ENCODE measurements at regions not wholly inside any gene's neighbourhood (a gene's known extent, or its start where the extent isn't known, plus 50 kb on each side); places are given as distances from the start of the nearest gene placed in this dataset.

DNA sequence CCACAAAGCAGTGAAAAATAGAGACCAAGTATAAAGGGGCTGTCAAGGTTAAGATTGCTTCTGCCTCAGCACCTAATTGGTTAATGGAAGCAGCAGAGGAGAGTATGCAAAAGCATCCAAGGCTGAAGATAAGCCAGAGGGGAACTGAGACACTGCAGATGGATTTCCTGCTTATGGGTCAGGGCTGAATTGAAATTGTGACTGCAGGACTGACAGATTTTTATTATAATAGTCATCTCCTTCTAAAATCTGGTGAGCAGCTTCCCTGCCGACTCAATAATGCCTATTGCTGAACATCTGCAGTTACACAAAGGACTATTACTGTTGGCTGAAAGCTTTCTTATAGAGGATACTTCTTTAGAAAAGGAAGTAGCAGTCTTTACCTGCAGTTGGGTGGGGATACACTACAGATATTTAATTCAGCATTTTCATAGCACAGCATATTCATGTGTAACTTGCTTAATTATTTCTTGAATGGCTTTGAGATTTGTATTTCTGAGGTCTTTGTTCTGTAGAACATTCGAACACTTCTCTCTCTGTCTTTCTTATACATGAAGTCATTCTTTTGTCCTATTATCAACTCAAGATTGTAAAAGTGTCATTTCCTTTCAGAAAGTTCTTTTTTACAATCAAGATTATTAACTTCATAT is 363.0 kb upstream of the RIOK2 start:
- TF ChIP-seq POLR2A (IDR thresholded peaks at IDR 0.05) = no peak
- TF ChIP-seq, protein P1, sequence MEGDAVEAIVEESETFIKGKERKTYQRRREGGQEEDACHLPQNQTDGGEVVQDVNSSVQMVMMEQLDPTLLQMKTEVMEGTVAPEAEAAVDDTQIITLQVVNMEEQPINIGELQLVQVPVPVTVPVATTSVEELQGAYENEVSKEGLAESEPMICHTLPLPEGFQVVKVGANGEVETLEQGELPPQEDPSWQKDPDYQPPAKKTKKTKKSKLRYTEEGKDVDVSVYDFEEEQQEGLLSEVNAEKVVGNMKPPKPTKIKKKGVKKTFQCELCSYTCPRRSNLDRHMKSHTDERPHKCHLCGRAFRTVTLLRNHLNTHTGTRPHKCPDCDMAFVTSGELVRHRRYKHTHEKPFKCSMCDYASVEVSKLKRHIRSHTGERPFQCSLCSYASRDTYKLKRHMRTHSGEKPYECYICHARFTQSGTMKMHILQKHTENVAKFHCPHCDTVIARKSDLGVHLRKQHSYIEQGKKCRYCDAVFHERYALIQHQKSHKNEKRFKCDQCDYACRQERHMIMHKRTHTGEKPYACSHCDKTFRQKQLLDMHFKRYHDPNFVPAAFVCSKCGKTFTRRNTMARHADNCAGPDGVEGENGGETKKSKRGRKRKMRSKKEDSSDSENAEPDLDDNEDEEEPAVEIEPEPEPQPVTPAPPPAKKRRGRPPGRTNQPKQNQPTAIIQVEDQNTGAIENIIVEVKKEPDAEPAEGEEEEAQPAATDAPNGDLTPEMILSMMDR (IDR thresholded peaks at IDR 0.05) = no peak

All from uterus (tissue), 2 donors.